GM18870 (cell line): ENCODE measurements at regions not wholly inside any gene's neighbourhood (a gene's known extent, or its start where the extent isn't known, plus 50 kb on each side); places are given as distances from the start of the nearest gene placed in this dataset.
"Not testable (repeated sequence)": the region's sequence is repeated elsewhere in the genome, so short reads cannot be mapped to it uniquely, and the experiment has no call there.

Experiments
- ATAC-seq: cut with Tn5 transposase; IDR thresholded peaks from one replicate; pipeline ENCODE4 v1.9.1; 2021; ENCODE audit warnings: moderate library complexity; ENCODE audit not compliant: unreplicated experiment

DNA sequence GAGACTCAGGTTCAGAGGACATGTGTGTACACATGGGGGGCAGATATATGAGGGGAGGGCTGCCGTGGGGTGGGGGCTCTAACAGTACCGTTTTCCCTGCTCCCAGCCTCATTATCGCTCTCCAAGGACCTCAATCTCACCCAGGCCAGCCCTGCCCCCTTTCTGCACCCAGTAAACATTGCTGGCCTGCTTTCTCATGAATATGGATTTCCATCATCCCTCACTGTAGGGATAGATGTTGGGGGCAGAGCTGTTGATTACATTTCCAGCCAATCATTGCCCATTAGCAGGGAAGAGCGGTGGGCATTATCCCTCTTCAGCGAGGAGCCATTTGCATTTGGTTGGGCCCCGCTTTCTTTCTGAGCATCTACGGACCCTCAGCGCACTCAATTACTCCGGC is 273.8 kb downstream of the RPS6KC1 start:
- ATAC-seq: no peak

DNA sequence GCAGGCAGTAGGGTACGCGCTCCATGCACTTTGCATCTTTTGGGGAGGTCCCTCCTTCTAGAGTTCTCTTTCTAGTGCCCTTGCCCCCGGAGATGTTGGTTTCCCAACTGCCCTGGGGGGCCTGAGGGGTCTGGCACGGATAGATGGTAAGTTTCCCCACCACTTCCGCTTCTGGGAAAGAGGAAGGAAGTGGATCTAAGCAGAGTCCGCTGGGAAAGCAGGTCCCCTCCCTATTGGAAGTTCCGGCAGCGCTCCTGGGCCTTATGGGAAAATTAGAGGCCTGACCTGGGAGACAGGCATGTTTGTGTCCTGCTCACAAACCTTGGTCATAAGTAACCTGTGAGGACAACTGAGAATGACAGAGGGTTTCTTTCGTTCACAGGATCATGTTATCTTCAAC is 274.4 kb downstream of the RPS6KC1 start:
- ATAC-seq: no peak

DNA sequence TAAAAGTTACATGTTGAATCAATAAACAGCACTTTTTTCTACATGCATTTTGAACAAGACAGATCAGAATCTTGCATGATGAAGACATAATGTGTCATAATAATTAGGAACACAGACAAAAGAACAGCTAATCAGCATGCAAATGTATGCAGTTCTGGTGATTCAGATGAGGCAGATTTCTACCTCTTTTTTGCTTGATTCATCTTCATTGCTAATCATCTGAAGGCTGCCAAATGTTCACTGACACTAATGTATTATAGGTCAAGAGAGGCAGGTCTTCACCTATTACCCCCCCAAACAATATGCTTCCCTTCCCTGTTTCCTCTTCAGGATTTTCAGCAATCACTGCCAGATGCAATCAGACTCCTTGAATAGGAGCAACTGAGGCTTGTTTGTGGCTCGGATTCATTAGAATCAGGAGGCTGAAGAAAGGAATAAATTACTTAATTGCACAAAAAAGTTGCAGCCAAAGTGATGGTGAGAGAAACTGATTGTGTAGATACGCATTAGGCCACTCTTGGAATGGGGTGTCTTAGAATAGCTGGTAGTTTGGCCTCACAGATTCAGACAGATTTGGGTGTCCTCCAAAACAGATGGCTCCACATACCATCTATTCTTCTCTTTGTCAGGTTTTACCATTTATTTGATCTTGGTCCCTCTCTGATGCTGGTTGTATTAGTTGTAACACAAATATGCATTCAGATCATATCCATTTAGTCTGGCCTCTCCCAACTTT is 275.4 kb downstream of the RPS6KC1 start:
- no peak for ATAC-seq

DNA sequence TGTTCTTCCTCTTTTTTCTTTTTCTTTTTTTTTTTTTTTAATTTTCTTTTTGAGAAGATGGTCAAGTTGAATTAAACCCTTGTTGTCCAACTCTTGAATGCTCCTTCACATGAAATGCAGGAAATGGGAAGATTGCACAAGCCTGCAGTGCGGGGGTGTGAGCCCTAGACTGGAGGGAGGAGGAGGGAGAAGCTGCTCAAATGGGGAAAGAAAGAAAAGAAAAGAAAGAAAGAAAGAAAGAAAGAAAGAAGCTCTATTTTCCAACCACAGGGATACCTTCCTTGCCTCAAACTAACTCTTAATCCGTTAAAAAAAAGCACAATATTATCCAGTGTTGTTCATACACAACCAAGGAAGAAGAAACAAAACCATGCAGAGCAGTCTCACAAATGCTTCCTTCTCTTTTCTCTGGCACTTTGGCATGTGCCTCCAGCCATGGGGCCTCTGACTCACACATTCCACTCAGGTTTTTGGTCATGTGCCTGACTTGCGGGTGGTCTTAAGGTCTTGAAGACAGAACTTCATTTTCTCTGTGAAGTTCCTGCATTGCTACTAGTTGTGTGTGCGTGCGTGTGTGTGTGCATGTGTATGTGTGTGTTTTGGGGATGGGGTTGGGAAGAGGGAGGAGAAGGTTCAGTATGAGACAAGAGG is 276.1 kb downstream of the RPS6KC1 start:
- ATAC-seq: no peak

DNA sequence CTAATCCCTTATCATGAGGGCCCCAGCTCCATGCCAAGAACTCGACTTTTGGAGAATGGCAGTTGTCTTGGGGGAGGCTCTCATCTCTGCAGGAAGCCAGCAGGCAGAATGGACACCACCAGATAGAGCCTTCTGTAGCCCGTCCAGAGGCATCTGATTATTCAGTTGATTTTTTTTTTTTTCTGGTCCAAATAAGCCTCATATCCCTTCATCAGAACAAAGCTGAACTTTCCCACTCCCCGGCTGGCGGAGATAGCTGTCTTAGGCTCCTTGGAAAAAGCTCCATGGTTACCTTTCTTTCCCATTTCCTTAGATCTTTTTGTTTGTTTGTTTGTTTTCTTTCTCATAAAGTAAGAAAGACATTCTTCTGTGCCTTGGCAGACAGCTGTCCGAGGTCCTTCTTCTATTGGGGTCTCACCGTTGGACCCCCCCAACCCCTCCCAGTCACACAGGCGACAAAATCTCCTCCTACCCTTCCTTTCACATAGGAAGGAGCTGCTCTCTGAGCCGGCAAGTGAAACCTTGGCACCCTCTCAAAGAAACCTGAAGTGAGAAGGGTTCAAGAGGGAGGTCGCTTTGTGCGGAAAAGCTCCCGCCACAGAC is 278.5 kb downstream of the RPS6KC1 start:
- ATAC-seq: no peak

DNA sequence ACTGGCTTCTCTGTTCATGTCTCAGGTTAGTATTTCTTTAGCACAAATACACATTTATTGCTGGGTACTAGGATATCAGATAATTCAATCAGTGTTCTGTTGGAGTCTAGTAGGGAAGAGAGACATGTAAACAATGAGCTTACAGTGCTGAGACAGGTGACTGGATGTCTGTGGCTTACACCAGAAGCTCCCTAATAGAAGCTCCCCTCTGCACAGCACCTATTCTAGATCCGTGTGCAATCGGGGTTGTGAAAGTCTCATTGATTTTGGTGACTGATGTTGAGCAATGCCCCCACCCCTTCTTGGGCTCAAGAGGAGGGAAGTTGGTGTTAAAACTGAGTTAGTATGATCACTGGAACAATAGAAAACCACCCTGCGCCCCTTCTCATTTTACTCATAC is 279.2 kb downstream of the RPS6KC1 start:
- no peak for ATAC-seq

DNA sequence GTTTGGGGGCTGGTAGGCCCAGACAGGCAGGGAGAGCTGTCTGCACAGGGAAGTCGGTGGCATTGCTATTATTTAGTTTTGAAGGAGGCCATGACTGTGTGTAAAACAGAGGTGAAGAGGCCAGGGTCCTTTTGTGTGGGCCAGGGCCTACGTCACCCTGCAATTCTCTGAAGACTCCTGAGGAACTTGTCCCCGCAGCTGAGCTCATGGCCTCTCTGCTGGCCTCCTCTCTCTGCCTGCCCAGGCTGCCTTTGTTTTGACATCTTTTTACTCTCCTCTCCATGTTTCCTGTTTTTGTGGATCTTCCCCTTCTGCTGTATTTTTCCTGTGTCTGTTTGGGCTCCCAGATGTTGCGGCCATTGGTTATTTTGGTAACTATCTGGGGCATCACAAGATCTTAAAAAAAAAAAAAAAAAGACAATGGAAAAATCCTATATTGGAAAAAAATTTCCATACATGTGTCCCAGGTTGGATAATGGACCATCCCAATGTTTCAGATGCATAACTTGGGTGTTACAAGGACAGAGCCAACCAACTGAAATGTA is 280.7 kb downstream of the RPS6KC1 start:
- no peak for ATAC-seq

DNA sequence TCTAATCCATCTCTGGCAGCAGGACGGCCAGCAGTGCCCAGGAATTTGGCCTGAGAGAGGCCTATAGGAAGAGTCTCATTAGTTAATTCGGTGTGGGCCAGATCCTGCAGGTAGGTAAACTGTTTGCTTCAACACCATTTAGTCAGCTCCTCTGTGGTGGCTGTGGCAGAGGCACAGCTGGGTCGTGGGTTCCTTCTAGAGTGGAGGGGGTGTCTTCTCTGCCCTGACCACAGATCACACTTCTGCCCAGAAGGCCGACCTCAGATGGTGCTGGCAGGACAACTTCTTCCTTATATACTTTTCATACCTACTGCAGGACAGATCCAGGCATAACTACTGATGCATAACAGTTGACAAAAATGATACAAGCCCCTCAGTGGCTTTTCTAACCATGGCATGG is 281.4 kb downstream of the RPS6KC1 start:
- no peak for ATAC-seq

DNA sequence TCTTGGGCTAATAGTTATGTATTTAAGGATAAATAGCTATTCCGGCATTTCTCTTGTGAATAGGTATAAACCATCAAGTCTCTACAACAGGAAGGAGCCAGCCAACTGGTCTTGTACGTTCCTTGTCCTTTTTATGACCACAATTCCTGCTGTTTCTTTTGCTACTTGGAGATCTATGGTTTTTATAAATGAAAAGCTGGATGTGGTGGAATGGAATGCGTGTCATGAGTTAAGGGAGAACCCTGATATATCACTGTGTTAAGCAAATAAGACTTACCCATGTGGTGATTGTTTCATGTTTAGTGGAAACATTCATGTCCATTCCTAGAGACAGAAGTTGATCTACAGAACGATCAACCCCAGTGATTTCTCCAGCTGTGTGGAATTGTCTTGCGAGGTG is 282.1 kb downstream of the RPS6KC1 start:
- no peak for ATAC-seq

DNA sequence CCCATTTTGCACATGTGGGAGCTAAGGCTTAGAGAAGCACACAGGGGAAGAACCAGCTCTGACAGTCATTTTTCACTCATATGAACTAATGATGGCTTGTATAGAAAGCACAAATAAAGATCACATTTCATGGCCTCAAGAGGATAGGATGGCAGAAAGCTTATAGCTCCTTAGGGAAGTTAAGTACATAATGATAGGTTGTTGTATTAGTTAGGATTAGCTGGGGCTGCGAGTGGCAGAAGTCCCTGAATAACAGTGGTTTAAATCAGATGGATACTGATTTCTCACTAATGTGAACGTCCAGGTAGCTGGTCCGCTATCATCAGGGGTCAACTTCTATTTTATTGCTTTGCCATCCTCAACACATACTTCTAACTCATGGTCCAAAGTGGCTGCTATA is 284.0 kb downstream of the RPS6KC1 start:
- no peak for ATAC-seq

DNA sequence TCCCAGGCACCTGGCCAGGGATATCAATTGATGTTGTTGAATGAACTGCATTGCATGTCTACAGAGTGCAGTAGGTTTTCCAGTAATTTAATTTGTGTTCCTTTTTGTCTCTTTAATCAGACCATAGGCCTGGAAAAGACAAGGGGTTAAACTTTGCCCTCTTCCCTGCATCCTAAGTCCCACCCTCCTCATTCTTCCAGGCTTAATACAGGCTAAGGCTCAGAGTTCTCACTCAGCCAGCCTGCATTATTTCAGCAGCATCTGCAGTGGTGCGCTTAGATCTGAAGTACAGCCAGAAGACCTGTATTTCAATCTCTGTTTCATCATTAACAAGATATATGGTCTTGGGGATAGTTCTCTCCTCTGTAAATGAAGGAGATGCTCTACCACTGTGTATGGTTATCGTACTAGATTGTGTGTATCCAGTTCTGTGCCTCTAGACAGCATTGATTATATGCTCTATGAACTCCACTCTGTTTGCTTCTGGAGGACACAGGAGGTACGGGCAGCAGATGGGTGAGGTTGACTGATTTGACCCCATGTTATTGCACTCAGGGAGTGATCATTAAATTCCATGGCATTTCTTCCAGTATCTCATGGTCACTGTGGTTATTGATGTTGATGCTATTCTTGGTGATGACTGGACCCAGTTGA is 286.1 kb downstream of the RPS6KC1 start:
- no peak for ATAC-seq

DNA sequence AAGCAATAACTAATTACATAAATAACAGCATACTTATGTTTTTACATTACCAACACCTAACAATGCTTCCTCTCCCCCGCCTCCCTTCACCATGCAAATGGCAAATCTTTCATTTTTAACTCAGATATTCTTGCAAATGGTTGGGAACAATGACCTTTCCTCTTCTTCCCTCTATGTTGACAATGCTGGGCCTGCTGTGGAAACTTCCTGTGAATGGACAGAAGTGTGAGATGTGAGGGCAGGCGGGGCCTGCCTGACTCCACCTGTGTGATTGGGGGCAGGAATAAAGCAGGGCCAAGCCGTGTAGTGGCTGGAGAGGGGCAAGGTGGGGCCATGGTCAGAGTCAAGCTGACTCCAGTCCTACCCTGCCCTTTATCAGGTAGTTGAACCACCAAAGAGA is 289.6 kb downstream of the RPS6KC1 start:
- ATAC-seq: no peak

DNA sequence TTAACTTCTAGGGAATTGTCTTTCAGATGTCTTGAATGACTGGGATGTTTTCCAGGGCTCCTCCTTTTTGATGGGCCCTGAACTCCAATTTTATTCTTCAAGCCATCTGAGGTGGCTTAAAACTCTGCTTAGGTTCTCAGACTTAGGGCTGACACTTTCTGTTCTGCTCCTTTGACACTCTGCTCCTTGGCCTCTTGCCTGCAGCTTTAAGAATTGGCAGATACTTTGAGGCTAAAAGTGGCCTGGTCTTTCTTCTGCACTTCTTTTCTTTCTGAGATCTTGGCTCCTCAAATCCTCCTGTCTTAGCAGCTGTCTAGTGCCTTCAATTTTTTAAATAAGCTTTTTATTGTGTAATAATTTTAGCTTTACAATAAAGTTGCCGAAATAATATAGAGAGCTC is 294.6 kb downstream of the RPS6KC1 start:
- ATAC-seq: no peak

DNA sequence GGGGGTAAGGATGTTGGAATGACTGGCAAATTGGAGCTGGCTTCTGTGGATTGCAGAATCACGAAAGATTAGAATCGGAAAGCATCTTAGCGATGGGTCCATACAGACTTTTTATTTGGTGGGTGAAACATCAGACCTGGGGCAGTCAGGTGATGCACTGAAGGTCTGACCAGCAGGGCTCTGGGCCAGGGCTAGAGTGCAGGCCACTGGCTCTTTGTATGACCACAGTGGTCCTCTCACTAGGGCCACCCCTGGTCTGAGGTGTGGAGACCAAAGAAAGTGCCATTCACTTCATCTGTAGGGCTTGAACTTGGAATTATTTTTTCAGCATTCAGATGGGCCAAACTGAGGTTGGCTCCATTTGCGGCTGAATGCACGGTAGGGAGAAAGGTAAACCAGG is 306.4 kb downstream of the RPS6KC1 start:
- no peak for ATAC-seq

DNA sequence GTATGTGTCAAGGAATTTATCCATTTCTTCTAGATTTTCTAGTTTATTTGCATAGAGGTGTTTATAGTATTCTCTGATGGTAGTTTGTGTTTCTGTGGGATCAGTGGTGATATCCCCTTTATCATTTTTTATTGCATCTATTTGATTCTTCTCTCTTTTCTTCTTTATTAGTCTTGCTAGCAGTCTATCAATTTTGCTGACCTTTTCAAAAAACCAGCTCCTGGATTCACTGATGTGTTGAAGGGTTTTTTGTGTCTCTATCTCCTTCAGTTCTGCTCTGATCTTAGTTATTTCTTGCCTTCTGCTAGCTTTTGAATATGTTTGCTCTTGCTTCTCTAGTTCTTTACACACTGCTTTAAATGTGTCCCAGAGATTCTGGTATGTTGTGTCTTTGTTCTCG is 307.3 kb downstream of the RPS6KC1 start:
- not testable (repeated sequence) for ATAC-seq

DNA sequence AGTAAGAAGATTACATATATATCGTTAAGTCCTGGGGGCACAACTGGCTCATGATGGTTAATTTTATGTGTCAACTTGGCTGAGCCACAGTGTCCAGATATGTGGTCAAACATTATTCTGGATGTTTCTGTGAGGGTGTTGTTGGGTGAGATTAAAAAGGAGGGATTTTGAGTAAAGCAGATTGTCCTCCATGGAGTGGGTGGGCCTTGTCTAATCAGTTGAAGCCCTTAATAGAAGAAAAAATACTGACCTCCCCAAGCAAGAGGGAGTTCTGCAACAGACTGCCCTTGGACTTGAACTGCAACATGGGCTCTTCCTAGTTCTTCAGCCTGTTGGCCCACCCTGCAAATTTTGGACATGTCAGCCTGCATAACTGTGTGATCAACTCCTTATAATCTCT is 311.6 kb downstream of the RPS6KC1 start:
- no peak for ATAC-seq

DNA sequence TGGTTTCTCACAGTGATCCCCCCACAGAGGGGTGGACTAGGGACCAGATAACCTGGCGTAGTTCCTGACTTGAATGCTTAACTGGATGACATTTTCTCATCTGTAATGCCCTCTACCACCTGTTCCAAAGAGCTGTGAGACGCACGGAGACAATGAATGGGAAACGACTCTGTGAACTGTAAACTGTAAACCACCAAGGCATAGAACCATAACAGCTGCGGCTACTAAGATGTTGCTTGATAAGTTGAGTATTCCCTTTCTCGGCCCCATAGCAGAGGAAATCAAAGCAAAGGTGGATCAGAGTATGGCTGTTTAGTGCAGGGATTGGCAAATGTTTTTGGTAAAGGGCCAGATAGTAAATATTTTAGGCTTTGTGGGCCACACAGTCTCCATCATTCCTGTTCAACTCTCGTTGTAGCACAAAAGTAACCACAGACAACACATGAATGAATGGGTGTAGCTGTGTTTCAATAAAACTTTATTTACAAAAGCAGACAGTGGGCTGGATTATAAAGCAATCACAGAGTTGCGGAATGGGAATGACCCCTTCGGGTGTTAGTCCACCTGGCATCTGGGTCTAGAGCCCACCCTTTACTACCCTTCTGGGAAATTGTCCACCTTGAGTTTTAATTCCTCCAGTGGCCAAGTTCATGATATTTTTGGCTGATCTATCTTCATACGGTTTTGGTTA is 315.2 kb downstream of the RPS6KC1 start:
- ATAC-seq: no peak

DNA sequence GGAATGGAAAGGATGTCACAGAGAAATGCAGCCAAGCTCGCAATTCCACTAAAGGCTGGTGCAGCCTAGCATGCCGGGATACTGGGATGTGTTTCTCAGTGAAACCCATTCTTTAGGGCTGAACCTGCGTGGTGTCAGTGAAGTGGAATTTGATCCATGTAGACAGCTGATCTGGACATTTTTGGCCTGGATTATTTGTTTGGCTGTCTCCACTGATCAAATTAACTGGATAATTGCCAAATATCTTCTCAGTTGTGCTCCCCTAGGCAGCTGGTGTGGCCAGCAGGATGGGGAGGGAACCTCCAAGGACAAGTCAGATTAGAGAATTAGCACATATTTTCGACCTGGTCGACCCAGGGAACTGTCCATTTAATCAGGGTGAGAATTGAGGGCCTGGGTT is 318.4 kb downstream of the RPS6KC1 start:
- ATAC-seq: no peak

DNA sequence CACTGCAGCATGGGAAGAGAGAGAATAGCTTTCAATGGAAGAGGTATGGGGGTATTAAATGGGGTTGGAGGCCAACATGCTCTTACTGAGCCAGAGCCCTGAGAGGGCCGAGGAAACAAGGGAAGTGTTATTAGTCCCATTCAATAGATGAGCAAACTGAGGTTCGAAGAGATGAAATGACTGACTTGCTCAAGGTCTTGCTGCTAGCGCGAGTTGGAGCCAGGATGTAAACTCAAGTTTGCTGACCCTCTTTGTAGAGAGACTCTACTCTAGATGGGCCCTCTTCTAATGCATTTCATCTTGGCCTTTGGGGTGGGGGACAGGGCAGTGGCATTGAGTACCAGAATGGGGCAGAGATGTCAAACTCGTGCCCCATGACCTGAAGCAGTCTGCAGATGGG is 319.5 kb downstream of the RPS6KC1 start:
- no peak for ATAC-seq

DNA sequence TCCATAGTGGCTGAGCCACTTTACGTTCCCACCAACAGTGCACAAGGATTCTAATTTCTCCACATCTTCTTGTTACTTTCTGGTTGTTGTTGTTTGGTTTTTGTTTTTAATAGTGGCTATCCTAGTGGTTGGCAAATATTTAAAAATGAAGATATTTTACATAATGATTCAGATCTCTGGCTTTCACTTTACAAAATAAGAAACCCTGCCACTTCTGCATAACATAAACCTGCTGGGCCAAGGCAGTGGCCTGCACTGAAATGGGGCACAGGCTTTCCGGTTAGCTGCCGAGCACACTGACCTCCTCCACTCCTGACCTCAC is 320.4 kb downstream of the RPS6KC1 start:
- no peak for ATAC-seq
